ENCODE measurements at regions not wholly inside any gene's neighbourhood (a gene's known extent, or its start where the extent isn't known, plus 50 kb on each side); places are given as distances from the start of the nearest gene placed in this dataset.

DNA sequence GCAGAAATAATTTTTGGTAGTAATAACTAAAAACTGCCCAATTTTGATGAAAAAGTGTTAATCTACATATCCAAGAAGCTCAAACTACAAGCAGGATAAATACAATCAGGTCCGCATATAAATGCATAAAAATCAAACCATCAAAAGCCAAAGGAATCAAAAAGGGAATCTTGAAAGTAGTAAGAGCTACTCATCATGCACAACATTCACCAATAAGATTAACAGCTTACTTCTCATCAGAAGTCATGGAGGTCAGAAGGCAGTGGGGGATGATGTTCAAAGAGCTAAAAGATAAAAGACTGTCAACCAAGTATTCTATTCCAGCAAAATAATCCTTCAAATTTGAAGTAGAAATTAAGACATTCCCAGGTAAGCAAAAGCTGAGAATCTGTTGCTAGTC is 76.4 kb downstream of the CRPPA start:
- TF ChIP-seq, protein P1, sequence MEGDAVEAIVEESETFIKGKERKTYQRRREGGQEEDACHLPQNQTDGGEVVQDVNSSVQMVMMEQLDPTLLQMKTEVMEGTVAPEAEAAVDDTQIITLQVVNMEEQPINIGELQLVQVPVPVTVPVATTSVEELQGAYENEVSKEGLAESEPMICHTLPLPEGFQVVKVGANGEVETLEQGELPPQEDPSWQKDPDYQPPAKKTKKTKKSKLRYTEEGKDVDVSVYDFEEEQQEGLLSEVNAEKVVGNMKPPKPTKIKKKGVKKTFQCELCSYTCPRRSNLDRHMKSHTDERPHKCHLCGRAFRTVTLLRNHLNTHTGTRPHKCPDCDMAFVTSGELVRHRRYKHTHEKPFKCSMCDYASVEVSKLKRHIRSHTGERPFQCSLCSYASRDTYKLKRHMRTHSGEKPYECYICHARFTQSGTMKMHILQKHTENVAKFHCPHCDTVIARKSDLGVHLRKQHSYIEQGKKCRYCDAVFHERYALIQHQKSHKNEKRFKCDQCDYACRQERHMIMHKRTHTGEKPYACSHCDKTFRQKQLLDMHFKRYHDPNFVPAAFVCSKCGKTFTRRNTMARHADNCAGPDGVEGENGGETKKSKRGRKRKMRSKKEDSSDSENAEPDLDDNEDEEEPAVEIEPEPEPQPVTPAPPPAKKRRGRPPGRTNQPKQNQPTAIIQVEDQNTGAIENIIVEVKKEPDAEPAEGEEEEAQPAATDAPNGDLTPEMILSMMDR (IDR thresholded peaks at IDR 0.05; ENCODE audit: low read depth, low read length, poor library complexity, severe bottlenecking): no peak
- no peak for TF ChIP-seq EZH2phosphoT487 (IDR thresholded peaks at IDR 0.05; ENCODE audit: borderline replicate concordance, low read length)

All from DOHH2 (cell line).